ENCODE measurements at regions not wholly inside any gene's neighbourhood (a gene's known extent, or its start where the extent isn't known, plus 50 kb on each side); places are given as distances from the start of the nearest gene placed in this dataset.

DNA sequence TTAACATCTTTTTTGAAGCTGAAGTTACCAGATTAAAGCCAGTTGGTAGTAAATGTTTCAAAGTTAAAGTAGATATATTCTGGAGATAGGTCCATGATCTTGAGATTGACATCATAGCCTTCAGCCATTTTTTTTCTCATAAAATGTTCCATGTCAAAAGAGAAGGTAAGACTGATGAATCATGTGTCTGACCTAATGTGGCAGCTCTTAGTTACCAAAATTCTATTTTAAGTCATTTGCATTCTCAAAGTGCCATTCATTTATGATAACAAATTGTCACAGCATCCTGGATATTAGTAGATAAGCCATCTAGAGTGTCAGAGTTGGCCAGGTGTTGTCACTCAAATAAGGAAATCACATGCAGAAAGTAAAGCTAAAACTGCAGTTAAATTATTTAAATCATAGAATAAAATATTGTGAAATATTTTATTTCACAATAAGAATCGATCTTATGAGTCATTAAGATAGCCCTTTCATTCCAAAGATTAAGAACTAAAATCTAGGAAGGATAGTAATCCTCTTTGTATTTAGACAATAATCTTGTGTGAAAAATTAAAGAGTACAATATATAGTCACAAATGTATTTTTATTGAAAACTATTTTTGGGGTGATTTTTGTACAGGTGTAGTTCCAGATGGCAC, 65.7 kb upstream of the ADAD1 start:
- TF ChIP-seq, protein P1, sequence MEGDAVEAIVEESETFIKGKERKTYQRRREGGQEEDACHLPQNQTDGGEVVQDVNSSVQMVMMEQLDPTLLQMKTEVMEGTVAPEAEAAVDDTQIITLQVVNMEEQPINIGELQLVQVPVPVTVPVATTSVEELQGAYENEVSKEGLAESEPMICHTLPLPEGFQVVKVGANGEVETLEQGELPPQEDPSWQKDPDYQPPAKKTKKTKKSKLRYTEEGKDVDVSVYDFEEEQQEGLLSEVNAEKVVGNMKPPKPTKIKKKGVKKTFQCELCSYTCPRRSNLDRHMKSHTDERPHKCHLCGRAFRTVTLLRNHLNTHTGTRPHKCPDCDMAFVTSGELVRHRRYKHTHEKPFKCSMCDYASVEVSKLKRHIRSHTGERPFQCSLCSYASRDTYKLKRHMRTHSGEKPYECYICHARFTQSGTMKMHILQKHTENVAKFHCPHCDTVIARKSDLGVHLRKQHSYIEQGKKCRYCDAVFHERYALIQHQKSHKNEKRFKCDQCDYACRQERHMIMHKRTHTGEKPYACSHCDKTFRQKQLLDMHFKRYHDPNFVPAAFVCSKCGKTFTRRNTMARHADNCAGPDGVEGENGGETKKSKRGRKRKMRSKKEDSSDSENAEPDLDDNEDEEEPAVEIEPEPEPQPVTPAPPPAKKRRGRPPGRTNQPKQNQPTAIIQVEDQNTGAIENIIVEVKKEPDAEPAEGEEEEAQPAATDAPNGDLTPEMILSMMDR (IDR thresholded peaks at IDR 0.05; ENCODE audit: low read depth, low read length) = no peak
- TF ChIP-seq EZH2phosphoT487 (IDR thresholded peaks at IDR 0.05; ENCODE audit: low read depth) = no peak
